Hepatocyte (in vitro differentiated cells): ENCODE measurements at regions not wholly inside any gene's neighbourhood (a gene's known extent, or its start where the extent isn't known, plus 50 kb on each side); places are given as distances from the start of the nearest gene placed in this dataset.

Experiments
- CTCF ChIP-seq: fragments of 200-600 bp; sonication (generic); IDR thresholded peaks from 2 replicates; pipeline ENCODE4 v1.5.1; 2016; ENCODE audit warnings: antibody characterized with exemption, mild to moderate bottlenecking; ENCODE audit not compliant: poor library complexity
- EZH2 ChIP-seq: fragments of 200-600 bp; sonication (generic); IDR thresholded peaks from 2 replicates; pipeline ENCODE4 v1.6.1; 2016; ENCODE audit warnings: antibody characterized with exemption, mild to moderate bottlenecking, borderline replicate concordance

- no peak for TF ChIP-seq CTCF
- no peak for TF ChIP-seq EZH2
Observed at GRCh38 chr6:15854826-15855710, 192.2 kb upstream of the DTNBP1 start.
